HL-60 (cell line): ENCODE measurements at regions not wholly inside any gene's neighbourhood (a gene's known extent, or its start where the extent isn't known, plus 50 kb on each side); places are given as distances from the start of the nearest gene placed in this dataset.
"Not testable (repeated sequence)": the region's sequence is repeated elsewhere in the genome, so short reads cannot be mapped to it uniquely, and the experiment has no call there.

ENCODE experiments used
- DNase-seq, 2 experiments: peaks; one replicate each; pipeline ENCODE4 v3.0.0-alpha.2; 2010 to 2020; ENCODE audit warnings: low read depth in 1 of 2, low spot score in 1 of 2
- H3K27ac ChIP-seq: fragments of 250-450 bp; sonication (Bioruptor Pico); replicated peaks from 2 replicates; pipeline ENCODE4 v1.5.1; 2020; ENCODE audit warnings: mild to moderate bottlenecking, moderate library complexity
- H3K27me3 ChIP-seq: fragments of 250-450 bp; sonication (Bioruptor Pico); 2 replicates; pipeline ENCODE4 v1.5.1; 2021; ENCODE audit warnings: mild to moderate bottlenecking, moderate library complexity; ENCODE audit not compliant: insufficient read depth, poor library complexity, severe bottlenecking
- H3K4me3 ChIP-seq: replicated peaks from 2 replicates; pipeline ENCODE4 v1.5.1; 2011; ENCODE audit warnings: mild to moderate bottlenecking, control low read depth, low read length; ENCODE audit not compliant: insufficient read depth
- GABPA ChIP-seq: IDR thresholded peaks from 2 replicates; pipeline ENCODE4 v1.6.1; 2012; ENCODE audit warnings: low read depth
- POLR2AphosphoS5 ChIP-seq: IDR thresholded peaks from 2 replicates; pipeline ENCODE4 v1.6.1; 2012; ENCODE audit warnings: low read depth
- SPI1 ChIP-seq: IDR thresholded peaks from 2 replicates; pipeline ENCODE4 v1.6.1; 2012; ENCODE audit warnings: low read depth, mild to moderate bottlenecking, borderline replicate concordance
- TF ChIP-seq, protein P1 (sequence below): IDR thresholded peaks from 2 replicates; pipeline ENCODE4 v1.6.1; 2012; ENCODE audit warnings: low read depth; ENCODE audit not compliant: insufficient replicate concordance
- TF ChIP-seq, protein P2 (sequence below): IDR thresholded peaks from one replicate; pipeline ENCODE4 v1.5.1; 2011; ENCODE audit warnings: low read length, control low read depth, inconsistent platforms; ENCODE audit not compliant: insufficient read depth

DNA sequence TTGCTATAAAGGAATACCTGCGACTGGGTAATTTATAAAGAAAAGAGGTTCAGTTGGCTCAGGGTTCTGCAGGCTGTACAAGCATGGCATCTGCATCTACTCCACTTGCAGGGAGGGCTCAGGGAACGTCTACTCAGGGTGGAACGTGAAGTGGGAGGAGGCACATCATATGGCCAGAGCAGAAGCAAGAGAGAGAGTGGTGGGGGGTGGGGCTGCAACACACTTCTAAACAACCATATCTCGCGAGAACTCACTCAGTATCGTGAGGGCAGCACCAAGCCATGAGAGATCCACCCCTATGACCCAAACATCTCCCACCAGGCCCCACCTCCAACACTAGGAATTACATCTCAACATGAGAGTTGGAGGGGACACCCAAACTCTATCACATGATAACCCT, 109.8 kb upstream of the SCAF8 start:
- no peaks in the 10 kb centered on the region for H3K27me3 ChIP-seq
- DNase-seq, result no peak
- no peak overlapping the region for H3K4me3 ChIP-seq
- H3K27ac ChIP-seq, result no peak overlapping the region
- TF ChIP-seq GABPA (no peak), SPI1 (no peak), POLR2AphosphoS5 (no peak)
- TF ChIP-seq, protein P1, sequence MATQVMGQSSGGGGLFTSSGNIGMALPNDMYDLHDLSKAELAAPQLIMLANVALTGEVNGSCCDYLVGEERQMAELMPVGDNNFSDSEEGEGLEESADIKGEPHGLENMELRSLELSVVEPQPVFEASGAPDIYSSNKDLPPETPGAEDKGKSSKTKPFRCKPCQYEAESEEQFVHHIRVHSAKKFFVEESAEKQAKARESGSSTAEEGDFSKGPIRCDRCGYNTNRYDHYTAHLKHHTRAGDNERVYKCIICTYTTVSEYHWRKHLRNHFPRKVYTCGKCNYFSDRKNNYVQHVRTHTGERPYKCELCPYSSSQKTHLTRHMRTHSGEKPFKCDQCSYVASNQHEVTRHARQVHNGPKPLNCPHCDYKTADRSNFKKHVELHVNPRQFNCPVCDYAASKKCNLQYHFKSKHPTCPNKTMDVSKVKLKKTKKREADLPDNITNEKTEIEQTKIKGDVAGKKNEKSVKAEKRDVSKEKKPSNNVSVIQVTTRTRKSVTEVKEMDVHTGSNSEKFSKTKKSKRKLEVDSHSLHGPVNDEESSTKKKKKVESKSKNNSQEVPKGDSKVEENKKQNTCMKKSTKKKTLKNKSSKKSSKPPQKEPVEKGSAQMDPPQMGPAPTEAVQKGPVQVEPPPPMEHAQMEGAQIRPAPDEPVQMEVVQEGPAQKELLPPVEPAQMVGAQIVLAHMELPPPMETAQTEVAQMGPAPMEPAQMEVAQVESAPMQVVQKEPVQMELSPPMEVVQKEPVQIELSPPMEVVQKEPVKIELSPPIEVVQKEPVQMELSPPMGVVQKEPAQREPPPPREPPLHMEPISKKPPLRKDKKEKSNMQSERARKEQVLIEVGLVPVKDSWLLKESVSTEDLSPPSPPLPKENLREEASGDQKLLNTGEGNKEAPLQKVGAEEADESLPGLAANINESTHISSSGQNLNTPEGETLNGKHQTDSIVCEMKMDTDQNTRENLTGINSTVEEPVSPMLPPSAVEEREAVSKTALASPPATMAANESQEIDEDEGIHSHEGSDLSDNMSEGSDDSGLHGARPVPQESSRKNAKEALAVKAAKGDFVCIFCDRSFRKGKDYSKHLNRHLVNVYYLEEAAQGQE, result no peak
- TF ChIP-seq, protein P2, sequence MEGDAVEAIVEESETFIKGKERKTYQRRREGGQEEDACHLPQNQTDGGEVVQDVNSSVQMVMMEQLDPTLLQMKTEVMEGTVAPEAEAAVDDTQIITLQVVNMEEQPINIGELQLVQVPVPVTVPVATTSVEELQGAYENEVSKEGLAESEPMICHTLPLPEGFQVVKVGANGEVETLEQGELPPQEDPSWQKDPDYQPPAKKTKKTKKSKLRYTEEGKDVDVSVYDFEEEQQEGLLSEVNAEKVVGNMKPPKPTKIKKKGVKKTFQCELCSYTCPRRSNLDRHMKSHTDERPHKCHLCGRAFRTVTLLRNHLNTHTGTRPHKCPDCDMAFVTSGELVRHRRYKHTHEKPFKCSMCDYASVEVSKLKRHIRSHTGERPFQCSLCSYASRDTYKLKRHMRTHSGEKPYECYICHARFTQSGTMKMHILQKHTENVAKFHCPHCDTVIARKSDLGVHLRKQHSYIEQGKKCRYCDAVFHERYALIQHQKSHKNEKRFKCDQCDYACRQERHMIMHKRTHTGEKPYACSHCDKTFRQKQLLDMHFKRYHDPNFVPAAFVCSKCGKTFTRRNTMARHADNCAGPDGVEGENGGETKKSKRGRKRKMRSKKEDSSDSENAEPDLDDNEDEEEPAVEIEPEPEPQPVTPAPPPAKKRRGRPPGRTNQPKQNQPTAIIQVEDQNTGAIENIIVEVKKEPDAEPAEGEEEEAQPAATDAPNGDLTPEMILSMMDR, result no peak

DNA sequence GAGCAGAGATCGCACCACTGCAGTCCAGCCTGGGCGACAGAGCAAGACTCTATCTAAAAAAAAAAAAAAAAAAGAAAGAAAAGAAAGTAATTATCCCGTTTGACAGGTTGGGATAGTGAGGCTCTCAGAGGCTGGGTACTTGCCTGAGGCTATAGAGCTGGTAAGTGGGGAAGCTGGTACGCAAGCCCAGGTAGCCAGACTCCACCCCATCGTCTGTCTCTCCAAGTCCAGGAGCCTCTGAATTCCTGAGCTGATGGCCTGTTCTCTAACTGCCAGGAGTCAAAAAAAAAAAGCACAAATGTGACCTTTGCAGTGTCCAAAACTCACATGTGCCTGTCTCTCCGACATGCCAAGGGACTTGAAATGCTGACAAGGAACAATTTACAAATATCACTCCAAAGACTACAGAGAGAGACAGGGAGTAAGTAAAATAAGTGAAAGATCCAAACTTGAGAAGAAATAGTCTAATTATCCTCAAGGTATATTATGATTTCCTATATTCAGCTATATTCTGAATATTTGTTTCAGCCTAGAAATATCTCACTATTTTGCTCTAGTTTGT, 109.1 kb upstream of the SCAF8 start:
- no peaks in the 10 kb centered on the region for H3K27me3 ChIP-seq
- H3K4me3 ChIP-seq, result no peak overlapping the region
- TF ChIP-seq POLR2AphosphoS5 (no peak), SPI1 (no peak), GABPA (no peak)
- TF ChIP-seq, protein P1, result no peak
- TF ChIP-seq, protein P2, result no peak
- H3K27ac ChIP-seq, result no peak overlapping the region
- no peak for DNase-seq

GRCh38 chr6:154624727-154625126, 108.5 kb upstream of the SCAF8 start:
- not testable (repeated sequence) for H3K4me3 ChIP-seq, H3K27me3 ChIP-seq, DNase-seq, H3K27ac ChIP-seq

DNA sequence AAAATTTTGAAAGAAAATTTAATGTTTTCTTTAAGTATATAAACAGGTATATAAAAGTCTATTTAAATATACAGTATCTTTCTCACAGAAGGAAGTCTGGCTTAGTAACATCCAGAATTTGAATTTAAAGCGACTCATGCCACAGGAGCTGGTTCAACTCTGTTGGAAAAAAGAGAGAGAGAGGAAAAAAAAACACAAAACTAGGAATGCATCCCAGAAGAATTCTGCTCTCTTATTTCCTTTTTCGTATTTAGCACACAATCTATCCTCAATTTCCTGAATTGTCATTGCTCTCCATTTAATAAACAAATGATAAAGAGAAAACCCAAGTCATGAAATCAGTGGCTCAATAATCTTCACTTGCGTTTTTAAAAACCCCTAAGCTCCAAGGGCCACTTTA, 107.5 kb upstream of the SCAF8 start:
- TF ChIP-seq, protein P1, result no peak
- TF ChIP-seq, protein P2, result no peak
- no peak for TF ChIP-seq GABPA
- TF ChIP-seq SPI1, result no peak
- no peak for TF ChIP-seq POLR2AphosphoS5
- H3K4me3 ChIP-seq, result no peak overlapping the region
- H3K27ac ChIP-seq, result no peak overlapping the region
- no peaks in the 10 kb centered on the region for H3K27me3 ChIP-seq
- DNase-seq, result no peak
